Mononuclear cell (primary cell): ENCODE measurements at regions not wholly inside any gene's neighbourhood (a gene's known extent, or its start where the extent isn't known, plus 50 kb on each side); places are given as distances from the start of the nearest gene placed in this dataset.

Experiments
- H3K27me3 ChIP-seq: 2 replicates; pipeline ENCODE4 v1.6.0; 2011; ENCODE audit warnings: low read length, control low read depth; ENCODE audit not compliant: insufficient read depth
- H3K4me1 ChIP-seq: 2 replicates; pipeline ENCODE4 v1.5.1; 2011; ENCODE audit warnings: mild to moderate bottlenecking, low read length, control low read depth; ENCODE audit not compliant: insufficient read depth
- H3K4me3 ChIP-seq: 2 replicates; pipeline ENCODE4 v1.5.1; 2011; ENCODE audit warnings: mild to moderate bottlenecking, low read length, moderate library complexity
- H3K9me3 ChIP-seq: 2 replicates; pipeline ENCODE4 v1.5.1; 2011; ENCODE audit warnings: low read depth, mild to moderate bottlenecking, control low read depth, low read length

GRCh38 chr2:41966920-41967319 lies 80.9 kb upstream of the PKDCC start:
- no peaks in the 10 kb centered on the region for H3K9me3 ChIP-seq
- H3K4me1 ChIP-seq, result peaks cover 5% of the 10 kb centered on the region
- H3K4me3 ChIP-seq, result no peak overlapping the region
- H3K27me3 ChIP-seq, result no peaks in the 10 kb centered on the region

GRCh38 chr2:41967476-41968181 lies 80.2 kb upstream of the PKDCC start:
- Histone ChIP-seq H3K27me3 (no peaks in the 10 kb centered on the region), H3K4me1 (peaks cover 5% of the 10 kb centered on the region), H3K9me3 (no peaks in the 10 kb centered on the region), H3K4me3 (no peak overlapping the region)

- Histone ChIP-seq H3K4me1 (peaks cover 5% of the 10 kb centered on the region), H3K4me3 (no peak overlapping the region), H3K27me3 (no peaks in the 10 kb centered on the region), H3K9me3 (no peaks in the 10 kb centered on the region)
Measured at GRCh38 chr2:41968182-41968578, 79.6 kb upstream of the PKDCC start.

GRCh38 chr2:41970988-41971660 lies 76.7 kb upstream of the PKDCC start:
- Histone ChIP-seq H3K27me3 (no peaks in the 10 kb centered on the region), H3K9me3 (no peaks in the 10 kb centered on the region), H3K4me1 (no peaks in the 10 kb centered on the region), H3K4me3 (no peak overlapping the region)

- Histone ChIP-seq H3K4me3 (no peak overlapping the region), H3K4me1 (no peaks in the 10 kb centered on the region), H3K9me3 (no peaks in the 10 kb centered on the region), H3K27me3 (no peaks in the 10 kb centered on the region)
Measured at GRCh38 chr2:41972179-41972578, 75.6 kb upstream of the PKDCC start.

- Histone ChIP-seq H3K4me1 (no peaks in the 10 kb centered on the region), H3K27me3 (no peaks in the 10 kb centered on the region), H3K4me3 (no peak overlapping the region), H3K9me3 (no peaks in the 10 kb centered on the region)
Measured at GRCh38 chr2:41972819-41973218, 75.0 kb upstream of the PKDCC start.

- Histone ChIP-seq H3K4me3 (no peak overlapping the region), H3K4me1 (no peaks in the 10 kb centered on the region), H3K9me3 (no peaks in the 10 kb centered on the region), H3K27me3 (no peaks in the 10 kb centered on the region)
Measured at GRCh38 chr2:41973871-41974270, 74.0 kb upstream of the PKDCC start.

GRCh38 chr2:41981417-41981816 lies 66.4 kb upstream of the PKDCC start:
- Histone ChIP-seq H3K4me3 (no peak overlapping the region), H3K9me3 (no peaks in the 10 kb centered on the region), H3K27me3 (no peaks in the 10 kb centered on the region), H3K4me1 (no peaks in the 10 kb centered on the region)

- no peak overlapping the region for H3K4me3 ChIP-seq
- no peaks in the 10 kb centered on the region for H3K27me3 ChIP-seq
- no peaks in the 10 kb centered on the region for H3K9me3 ChIP-seq
- no peaks in the 10 kb centered on the region for H3K4me1 ChIP-seq
Measured at GRCh38 chr2:41985573-41986095, 62.2 kb upstream of the PKDCC start.

- no peaks in the 10 kb centered on the region for H3K27me3 ChIP-seq
- H3K9me3 ChIP-seq, result no peaks in the 10 kb centered on the region
- H3K4me1 ChIP-seq, result no peaks in the 10 kb centered on the region
- no peak overlapping the region for H3K4me3 ChIP-seq
Measured at GRCh38 chr2:41989501-41990180, 58.2 kb upstream of the PKDCC start.

- H3K27me3 ChIP-seq, result no peaks in the 10 kb centered on the region
- H3K9me3 ChIP-seq, result no peaks in the 10 kb centered on the region
- H3K4me3 ChIP-seq, result no peak overlapping the region
- H3K4me1 ChIP-seq, result no peaks in the 10 kb centered on the region
Measured at GRCh38 chr2:41990245-41990644, 57.6 kb upstream of the PKDCC start.

- Histone ChIP-seq H3K4me1 (no peaks in the 10 kb centered on the region), H3K4me3 (no peak overlapping the region), H3K9me3 (no peaks in the 10 kb centered on the region), H3K27me3 (no peaks in the 10 kb centered on the region)
Measured at GRCh38 chr2:41990688-41991087, 57.1 kb upstream of the PKDCC start.

- Histone ChIP-seq H3K9me3 (no peaks in the 10 kb centered on the region), H3K27me3 (no peaks in the 10 kb centered on the region), H3K4me3 (no peak overlapping the region), H3K4me1 (no peaks in the 10 kb centered on the region)
Measured at GRCh38 chr2:41992056-41992642, 55.7 kb upstream of the PKDCC start.

GRCh38 chr2:41992671-41993434 lies 55.0 kb upstream of the PKDCC start:
- no peak overlapping the region for H3K4me3 ChIP-seq
- H3K9me3 ChIP-seq, result no peaks in the 10 kb centered on the region
- H3K4me1 ChIP-seq, result no peaks in the 10 kb centered on the region
- H3K27me3 ChIP-seq, result no peaks in the 10 kb centered on the region
